HCT116 (cell line): ENCODE measurements at regions not wholly inside any gene's neighbourhood (a gene's known extent, or its start where the extent isn't known, plus 50 kb on each side); places are given as distances from the start of the nearest gene placed in this dataset.

Experiments used
- ATAC-seq: fragments of 200-7000 bp; cut with Tn5 transposase; 2 replicates; pipeline ENCODE4 v1.9.1; 2020; ENCODE audit warnings: mild to moderate bottlenecking, moderate library complexity
- BruUV-seq: library from RNA; stranded (reverse); fragments of 400-500 nt; replicated peaks from 2 replicates; lab custom pipeline; 2021; lab: Mats Ljungman, UMichigan
- CTCF ChIA-PET: fragments of 300-600 bp; sonication (Branson Sonifier 250); formaldehyde crosslinking; loops from one replicate; lab custom pipeline; 2021; ENCODE audit warnings: antibody characterized with exemption; lab: Charles Lee
- POLR2A ChIA-PET: fragments of 300-600, 350-600 bp; sonication (Branson Sonifier 250); formaldehyde crosslinking; loops from one replicate; lab custom pipeline; 2021; ENCODE audit warnings: antibody characterized with exemption; lab: Charles Lee
- RAD21 ChIA-PET, 2 experiments: fragments of 300-600 bp; sonication (Branson Sonifier 250); formaldehyde crosslinking; loops; one replicate each; lab custom pipeline; 2023; ENCODE audit warnings: low total read pairs in 2 of 2; ENCODE audit not compliant: uncharacterized antibody in 2 of 2, unreplicated experiment in 2 of 2, low non-redundant PET in 1 of 2; lab: Charles Lee
- DNase-seq: peaks from one replicate; pipeline ENCODE4 v3.0.0-alpha.2; 2010; ENCODE audit warnings: low read depth, low spot score
- H2AFZ ChIP-seq: fragments of 200-600 bp; shearing (Covaris generic), sonication (generic); 2 replicates; pipeline ENCODE4 v1.6.1; 2017; ENCODE audit warnings: low read depth, mixed run types, mixed read lengths, antibody characterized with exemption, low read length; ENCODE audit not compliant: poor library complexity, severe bottlenecking
- H3K27ac ChIP-seq: 2 replicates; pipeline ENCODE4 v1.5.1; 2012; ENCODE audit warnings: low read depth, low read length
- H3K27me3 ChIP-seq: fragments of 200-600 bp; sonication (generic); 2 replicates; pipeline ENCODE4 v1.6.1; 2016; ENCODE audit warnings: mixed run types, low read length, mixed read lengths; ENCODE audit not compliant: insufficient read depth
- H3K36me3 ChIP-seq, 2 experiments: fragments of 200-500 bp in 1 of 2; fragments of 200-600 bp in 1 of 2; sonication (Bioruptor generic) in 1 of 2; sonication (generic) in 1 of 2; 2 replicates each; pipeline versions ENCODE4 v1.5.1 to v1.6.1; 2014 to 2016; ENCODE audit warnings: low read length in 2 of 2, inconsistent platforms in 1 of 2, mixed read lengths in 1 of 2, mixed run types in 1 of 2; ENCODE audit not compliant: insufficient read depth in 2 of 2, control insufficient read depth in 1 of 2
- H3K4me1 ChIP-seq, 2 experiments: fragments of 200-600 bp in 1 of 2; sonication (generic) in 1 of 2; 2 replicates each; pipeline versions ENCODE4 v1.5.1 to v1.6.1; 2012 to 2017; ENCODE audit warnings: low read length in 2 of 2, inconsistent platforms in 1 of 2, mild to moderate bottlenecking in 1 of 2, mixed read lengths in 1 of 2, mixed run types in 1 of 2, moderate library complexity in 1 of 2; ENCODE audit not compliant: insufficient read depth in 2 of 2, control insufficient read depth in 1 of 2
- H3K4me2 ChIP-seq: fragments of 200-600 bp; sonication (generic); 2 replicates; pipeline ENCODE4 v1.6.1; 2017; ENCODE audit warnings: mixed run types, low read length, mixed read lengths
- H3K4me3 ChIP-seq, 2 experiments: fragments of 200-600 bp in 1 of 2; sonication (generic) in 1 of 2; replicated peaks in 1 of 2; 2 replicates each; pipeline ENCODE4 v1.5.1; 2011 to 2016; ENCODE audit warnings: low read length in 2 of 2, control low read depth in 1 of 2, low read depth in 1 of 2, mild to moderate bottlenecking in 1 of 2, mixed read lengths in 1 of 2, mixed run types in 1 of 2
- H3K79me2 ChIP-seq: fragments of 200-600 bp; sonication (generic); 2 replicates; pipeline ENCODE4 v1.6.1; 2017; ENCODE audit warnings: mild to moderate bottlenecking, mixed run types, low read length, moderate library complexity, mixed read lengths; ENCODE audit not compliant: insufficient read depth
- H3K9ac ChIP-seq: fragments of 200-600 bp; sonication (generic); 2 replicates; pipeline ENCODE4 v1.6.1; 2016; ENCODE audit warnings: low read length, mixed read lengths
- H3K9me2 ChIP-seq: fragments of 200-600 bp; sonication (generic), shearing (Covaris generic); 2 replicates; pipeline ENCODE4 v1.6.1; 2017; ENCODE audit warnings: mixed run types, mild to moderate bottlenecking, moderate library complexity; ENCODE audit not compliant: insufficient read depth
- H3K9me3 ChIP-seq, 2 experiments: fragments of 200-500 bp in 1 of 2; fragments of 200-600 bp in 1 of 2; sonication (Bioruptor generic) in 1 of 2; sonication (generic) in 1 of 2; 2 replicates each; pipeline ENCODE4 v1.6.1; 2014 to 2017; ENCODE audit warnings: low read length in 2 of 2, mixed read lengths in 2 of 2, inconsistent platforms in 1 of 2, low read depth in 1 of 2, mild to moderate bottlenecking in 1 of 2, mixed run types in 1 of 2, moderate library complexity in 1 of 2; ENCODE audit not compliant: control insufficient read depth in 1 of 2, insufficient read depth in 1 of 2
- H4K20me1 ChIP-seq: fragments of 200-600 bp; sonication (generic), shearing (Covaris generic); 2 replicates; pipeline ENCODE4 v1.6.1; 2017; ENCODE audit warnings: mixed run types, mild to moderate bottlenecking, moderate library complexity; ENCODE audit not compliant: insufficient read depth
- CBX3 ChIP-seq: IDR thresholded peaks from 2 replicates; pipeline ENCODE4 v1.6.1; 2012; ENCODE audit warnings: low read depth
- CEBPB ChIP-seq: IDR thresholded peaks from 2 replicates; pipeline ENCODE4 v1.6.1; 2012; ENCODE audit warnings: low read depth
- CTCF ChIP-seq, 3 experiments: fragments of 200-600 bp in 1 of 3; sonication (generic) in 1 of 3; IDR thresholded peaks in 2 of 3; conservative IDR thresholded peaks in 1 of 3; 2 replicates each; pipeline ENCODE4 v1.5.1; 2012 to 2017; ENCODE audit warnings: low read depth in 2 of 3, low read length in 2 of 3, antibody characterized with exemption in 1 of 3, borderline replicate concordance in 1 of 3, control low read depth in 1 of 3, mild to moderate bottlenecking in 1 of 3, mixed read lengths in 1 of 3, mixed run types in 1 of 3, moderate library complexity in 1 of 3; ENCODE audit not compliant: insufficient read depth in 1 of 3
- EGR1 ChIP-seq: IDR thresholded peaks from 2 replicates; pipeline ENCODE4 v1.6.1; 2012; ENCODE audit warnings: low read depth
- ELF1 ChIP-seq: IDR thresholded peaks from 2 replicates; pipeline ENCODE4 v1.6.1; 2012; ENCODE audit warnings: low read depth, borderline replicate concordance
- EZH2 ChIP-seq: fragments of 200-600 bp; sonication (generic); IDR thresholded peaks from 2 replicates; pipeline ENCODE4 v1.6.1; 2017; ENCODE audit warnings: antibody characterized with exemption, mixed run types
- EZH2phosphoT487 ChIP-seq: fragments of 200-600 bp; IDR thresholded peaks from 2 replicates; pipeline ENCODE4 v1.6.1; 2018; ENCODE audit warnings: antibody characterized with exemption, borderline replicate concordance
- FOSL1 ChIP-seq: IDR thresholded peaks from 2 replicates; pipeline ENCODE4 v1.6.1; 2012; ENCODE audit warnings: low read depth
- JUND ChIP-seq: IDR thresholded peaks from 2 replicates; pipeline ENCODE4 v1.6.1; 2012
- POLR2A ChIP-seq: IDR thresholded peaks from 2 replicates; pipeline ENCODE4 v1.7.0; 2011; ENCODE audit warnings: borderline replicate concordance; ENCODE audit not compliant: insufficient read depth, insufficient read length; ENCODE audit errors: extremely low read depth
- POLR2AphosphoS5 ChIP-seq: IDR thresholded peaks from 2 replicates; pipeline ENCODE4 v1.6.1; 2011; ENCODE audit warnings: mild to moderate bottlenecking, low read depth, low read length, moderate library complexity
- RAD21 ChIP-seq: IDR thresholded peaks from 2 replicates; pipeline ENCODE4 v1.6.1; 2012; ENCODE audit warnings: low read depth, mild to moderate bottlenecking
- REST ChIP-seq: IDR thresholded peaks from 2 replicates; pipeline ENCODE4 v1.6.1; 2012; ENCODE audit warnings: low read depth
- SIN3A ChIP-seq: IDR thresholded peaks from 2 replicates; pipeline ENCODE4 v1.6.1; 2012; ENCODE audit warnings: low read depth
- SRF ChIP-seq: IDR thresholded peaks from 2 replicates; pipeline ENCODE4 v1.6.1; 2012; ENCODE audit warnings: low read depth
- TCF7L2 ChIP-seq: IDR thresholded peaks from 2 replicates; pipeline ENCODE4 v1.7.0; 2011; ENCODE audit warnings: borderline replicate concordance, inconsistent platforms; ENCODE audit not compliant: insufficient read depth, insufficient read length; ENCODE audit errors: extremely low read depth
- ZFX ChIP-seq: fragments of 450-650 bp; IDR thresholded peaks from 2 replicates; pipeline ENCODE4 v1.6.1; 2017
- intact Hi-C: fragments of 100-400 bp; cut with micrococcal nuclease; formaldehyde crosslinking; loops from 2 replicates; pipeline ENCODE4 v1.10.0; 2022
- TF ChIP-seq, protein P1 (sequence below): IDR thresholded peaks from 2 replicates; pipeline ENCODE4 v1.6.1; 2012
- TF ChIP-seq, protein P2 (sequence below): IDR thresholded peaks from 2 replicates; pipeline ENCODE4 v1.6.1; 2011; ENCODE audit warnings: mild to moderate bottlenecking, low read length, moderate library complexity; ENCODE audit not compliant: insufficient replicate concordance; ENCODE audit errors: extremely low read depth
- TF ChIP-seq, protein P3 (sequence below): IDR thresholded peaks from 2 replicates; pipeline ENCODE4 v1.6.1; 2012

- BruUV-seq, result no TSS peak
- H3K4me3 ChIP-seq, result no peak overlapping the region
- H3K4me2 ChIP-seq, result no peak overlapping the region
- no peak overlapping the region for H2AFZ ChIP-seq
- H3K36me3 ChIP-seq, result no peaks in the 10 kb centered on the region
- no peaks in the 10 kb centered on the region for H4K20me1 ChIP-seq
- no peaks in the 10 kb centered on the region for H3K27me3 ChIP-seq
- H3K9me2 ChIP-seq, result no peaks in the 10 kb centered on the region
- no peak overlapping the region for H3K9ac ChIP-seq
- ChIA-PET POLR2A (no interaction called here), CTCF (no interaction called here), RAD21 (no interaction called here)
- no peak for ATAC-seq
- H3K79me2 ChIP-seq, result no peaks in the 10 kb centered on the region
- no peaks in the 10 kb centered on the region for H3K9me3 ChIP-seq
- intact Hi-C loops, result no loop called here
- DNase-seq, result no peak
- H3K4me1 ChIP-seq, result no peaks in the 10 kb centered on the region
- TF ChIP-seq POLR2A (no peak), ZFX (no peak), EZH2phosphoT487 (no peak), POLR2AphosphoS5 (no peak), RAD21 (no peak), TCF7L2 (no peak), CTCF (IDR thresholded peaks at IDR 0.05 in 2 of 3, conservative IDR thresholded peaks at IDR 0.05 in 1 of 3; ENCODE audit: borderline replicate concordance in 1 of 3, insufficient read depth in 1 of 3, low read depth in 2 of 3, low read length in 2 of 3) (no peak), EGR1 (no peak), EZH2 (no peak), ELF1 (no peak), CBX3 (no peak), REST (no peak), JUND (no peak), FOSL1 (no peak), SRF (no peak), CEBPB (no peak), SIN3A (no peak)
- TF ChIP-seq, protein P1, sequence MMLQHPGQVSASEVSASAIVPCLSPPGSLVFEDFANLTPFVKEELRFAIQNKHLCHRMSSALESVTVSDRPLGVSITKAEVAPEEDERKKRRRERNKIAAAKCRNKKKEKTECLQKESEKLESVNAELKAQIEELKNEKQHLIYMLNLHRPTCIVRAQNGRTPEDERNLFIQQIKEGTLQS, result no peak
- TF ChIP-seq, protein P2, sequence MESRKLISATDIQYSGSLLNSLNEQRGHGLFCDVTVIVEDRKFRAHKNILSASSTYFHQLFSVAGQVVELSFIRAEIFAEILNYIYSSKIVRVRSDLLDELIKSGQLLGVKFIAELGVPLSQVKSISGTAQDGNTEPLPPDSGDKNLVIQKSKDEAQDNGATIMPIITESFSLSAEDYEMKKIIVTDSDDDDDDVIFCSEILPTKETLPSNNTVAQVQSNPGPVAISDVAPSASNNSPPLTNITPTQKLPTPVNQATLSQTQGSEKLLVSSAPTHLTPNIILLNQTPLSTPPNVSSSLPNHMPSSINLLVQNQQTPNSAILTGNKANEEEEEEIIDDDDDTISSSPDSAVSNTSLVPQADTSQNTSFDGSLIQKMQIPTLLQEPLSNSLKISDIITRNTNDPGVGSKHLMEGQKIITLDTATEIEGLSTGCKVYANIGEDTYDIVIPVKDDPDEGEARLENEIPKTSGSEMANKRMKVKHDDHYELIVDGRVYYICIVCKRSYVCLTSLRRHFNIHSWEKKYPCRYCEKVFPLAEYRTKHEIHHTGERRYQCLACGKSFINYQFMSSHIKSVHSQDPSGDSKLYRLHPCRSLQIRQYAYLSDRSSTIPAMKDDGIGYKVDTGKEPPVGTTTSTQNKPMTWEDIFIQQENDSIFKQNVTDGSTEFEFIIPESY, result no peak
- TF ChIP-seq, protein P3, sequence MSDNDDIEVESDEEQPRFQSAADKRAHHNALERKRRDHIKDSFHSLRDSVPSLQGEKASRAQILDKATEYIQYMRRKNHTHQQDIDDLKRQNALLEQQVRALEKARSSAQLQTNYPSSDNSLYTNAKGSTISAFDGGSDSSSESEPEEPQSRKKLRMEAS, result no peak
- no peak overlapping the region for H3K27ac ChIP-seq
Observed at GRCh38 chr3:145219355-145220235, 941.4 kb downstream of the PLOD2 start.
